NOMO-1 treated with dmso at 0.1 percent for 144 hours (cell line): ENCODE measurements at regions not wholly inside any gene's neighbourhood (a gene's known extent, or its start where the extent isn't known, plus 50 kb on each side); places are given as distances from the start of the nearest gene placed in this dataset.
"Not testable (repeated sequence)": the region's sequence is repeated elsewhere in the genome, so short reads cannot be mapped to it uniquely, and the experiment has no call there.

Experiments
- DNase-seq: peaks from one replicate; lab custom pipeline; 2025; ENCODE audit not compliant: unreplicated experiment; lab: John Stamatoyannopoulos, UW

DNA sequence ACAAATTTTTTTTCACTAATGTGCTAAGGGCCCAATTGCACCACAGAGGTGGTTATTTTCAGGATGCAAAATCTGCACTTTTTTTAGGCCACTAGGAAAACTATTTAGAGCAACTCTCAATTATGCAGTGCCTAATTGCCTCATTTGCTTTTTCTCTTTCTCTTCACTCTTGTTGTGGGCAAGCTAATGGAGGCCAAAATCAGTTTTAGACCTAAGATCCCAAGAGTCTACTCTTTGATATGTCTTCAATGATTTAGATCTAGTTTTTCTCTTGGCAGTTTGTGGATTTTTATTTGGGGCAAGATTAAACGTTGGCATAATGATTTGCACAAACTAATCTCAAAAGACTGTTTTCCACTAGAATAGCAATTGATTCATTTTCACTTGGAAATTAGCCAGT lies 1996.9 kb downstream of the LRRC4C start:
- DNase-seq, result no peak

DNA sequence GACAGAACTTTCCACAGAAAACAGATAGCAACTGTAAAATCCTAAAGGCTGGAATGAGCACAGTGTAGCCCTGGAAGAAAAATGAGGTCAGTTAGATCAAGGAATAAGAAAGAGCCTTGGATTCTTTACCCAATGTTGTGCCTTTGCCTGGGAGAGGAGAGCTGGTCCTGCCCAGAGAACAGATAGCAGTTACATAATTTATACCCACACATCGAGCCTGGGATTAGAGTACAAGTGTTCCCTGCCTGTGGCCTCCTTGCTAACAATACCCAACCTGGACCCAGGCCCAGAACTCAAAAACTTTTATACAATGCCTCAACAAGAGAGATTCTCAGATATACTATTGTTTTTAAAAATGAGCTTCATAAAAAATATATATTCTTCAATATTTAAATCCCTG lies 1998.4 kb downstream of the LRRC4C start:
- DNase-seq, result no peak

DNA sequence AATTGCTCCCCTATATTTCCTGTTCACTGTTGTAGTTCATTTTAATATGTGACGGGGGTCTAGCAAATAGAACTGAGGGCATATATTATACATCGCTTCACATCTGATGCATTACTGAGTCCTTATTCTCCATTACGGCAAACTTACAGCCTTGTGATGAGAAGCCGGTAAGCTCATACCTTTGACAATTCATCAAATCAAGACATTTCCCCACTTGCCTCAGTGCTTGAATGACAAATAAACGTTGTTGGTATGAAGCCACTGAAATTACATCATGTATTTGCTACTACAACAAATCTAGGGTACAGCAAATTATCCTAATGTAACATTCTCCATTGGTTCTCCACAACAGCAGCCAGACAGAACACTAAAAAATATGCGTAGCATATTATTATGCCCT lies 1999.8 kb downstream of the LRRC4C start:
- DNase-seq, result no peak

DNA sequence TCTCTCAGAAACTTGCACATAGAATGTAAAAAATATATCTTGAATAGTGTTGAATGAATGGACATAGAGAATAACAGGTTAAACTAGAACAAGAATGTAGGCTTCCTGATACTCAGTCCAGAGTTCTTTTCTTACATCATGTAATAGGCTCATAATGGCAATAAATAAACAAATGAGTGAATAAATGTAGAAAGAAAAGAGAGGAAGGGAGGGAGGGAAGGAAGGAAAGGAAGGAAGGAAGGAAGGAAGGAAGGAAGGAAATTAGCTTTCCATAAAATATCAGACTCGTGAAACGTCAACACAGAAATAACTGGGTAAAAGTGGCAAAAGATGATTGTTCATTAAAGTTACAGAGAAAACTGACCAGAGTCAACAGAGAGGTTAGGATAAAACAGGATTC lies 2001.0 kb downstream of the LRRC4C start:
- DNase-seq, result no peak

DNA sequence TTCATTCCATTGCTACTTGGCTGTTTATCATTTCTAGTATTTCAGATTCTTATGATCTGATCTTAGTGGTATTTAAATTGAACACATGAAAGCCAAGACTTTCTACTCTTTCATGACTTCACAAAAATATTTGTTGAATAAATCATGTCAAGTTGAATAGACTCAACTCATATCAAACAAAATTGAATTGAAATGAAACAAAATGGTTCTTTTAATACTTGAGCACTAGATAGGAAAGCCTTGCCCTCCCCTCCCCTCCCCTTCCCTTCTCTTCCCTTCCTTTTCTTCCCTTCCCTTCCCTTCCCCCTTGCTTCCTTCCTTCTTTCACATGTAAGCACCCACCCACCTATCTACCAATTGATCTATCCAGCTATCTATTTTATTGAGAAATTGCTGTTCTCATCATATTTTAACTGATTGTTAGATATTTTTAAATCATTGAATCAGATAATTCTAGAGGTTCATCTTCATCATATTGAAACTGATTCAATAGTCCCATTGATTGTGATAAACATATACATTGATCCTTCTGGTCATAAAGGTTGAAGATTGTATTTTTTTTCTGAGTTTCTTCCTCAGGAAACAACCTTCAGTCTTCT lies 2015.9 kb downstream of the LRRC4C start:
- DNase-seq, result no peak

DNA sequence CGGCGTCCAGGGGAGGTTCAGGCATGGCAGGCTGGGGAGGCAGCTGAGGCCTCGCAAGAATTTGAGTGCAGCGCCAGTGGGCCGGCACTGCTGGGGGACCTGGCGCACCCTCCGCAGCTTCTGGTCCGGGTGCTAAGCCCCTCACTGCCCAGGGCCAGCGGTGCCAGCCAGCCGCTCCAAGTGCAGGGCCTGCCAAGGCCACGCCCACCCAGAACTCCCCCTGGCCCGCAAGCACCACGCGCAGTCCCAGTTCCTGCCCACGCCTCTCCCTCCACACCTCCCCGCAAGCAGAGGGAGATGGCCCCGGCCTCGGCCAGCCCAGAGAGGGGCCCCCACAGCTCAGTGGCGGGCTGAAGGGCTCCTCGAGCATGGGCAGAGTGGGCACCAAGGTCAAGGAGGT lies 2017.3 kb downstream of the LRRC4C start:
- no peak for DNase-seq

DNA sequence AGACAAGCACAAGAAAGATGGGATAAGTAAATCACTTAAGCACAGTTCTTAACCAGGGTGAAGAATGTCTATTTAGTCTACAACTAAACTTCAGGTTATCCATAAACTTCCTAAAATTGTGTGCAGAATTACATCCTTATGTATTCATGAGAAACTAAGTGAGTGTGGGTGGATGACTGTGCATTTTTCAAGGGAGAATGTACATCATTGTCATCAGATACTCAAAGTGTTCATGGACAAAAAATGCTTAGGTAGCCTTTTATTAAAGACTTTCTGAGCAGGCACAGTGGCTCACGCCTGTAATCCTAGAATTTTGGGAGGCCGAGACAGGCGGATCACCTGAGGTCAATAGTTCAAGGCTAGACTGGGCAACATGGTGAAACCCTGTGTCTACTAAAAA lies 2023.8 kb downstream of the LRRC4C start:
- DNase-seq, result no peak

DNA sequence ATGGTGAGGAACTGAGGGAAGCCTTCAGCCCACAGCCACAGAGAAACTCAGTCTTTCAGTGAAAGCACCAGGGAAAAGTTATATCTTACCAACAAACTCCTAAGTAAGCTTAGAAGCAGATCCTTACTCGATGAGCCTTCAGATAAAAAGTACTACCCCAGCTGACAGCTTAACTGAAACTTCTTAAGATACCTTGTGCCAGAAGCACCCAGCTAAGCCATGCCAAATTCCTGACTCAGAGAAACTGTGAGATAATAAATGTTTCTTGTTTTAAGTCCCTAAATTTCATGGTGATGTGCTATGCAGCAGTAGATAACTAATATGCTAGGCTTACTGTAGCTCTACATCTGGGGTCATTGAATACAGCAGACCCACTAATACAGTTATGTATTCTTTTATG lies 2025.0 kb downstream of the LRRC4C start:
- DNase-seq, result no peak

DNA sequence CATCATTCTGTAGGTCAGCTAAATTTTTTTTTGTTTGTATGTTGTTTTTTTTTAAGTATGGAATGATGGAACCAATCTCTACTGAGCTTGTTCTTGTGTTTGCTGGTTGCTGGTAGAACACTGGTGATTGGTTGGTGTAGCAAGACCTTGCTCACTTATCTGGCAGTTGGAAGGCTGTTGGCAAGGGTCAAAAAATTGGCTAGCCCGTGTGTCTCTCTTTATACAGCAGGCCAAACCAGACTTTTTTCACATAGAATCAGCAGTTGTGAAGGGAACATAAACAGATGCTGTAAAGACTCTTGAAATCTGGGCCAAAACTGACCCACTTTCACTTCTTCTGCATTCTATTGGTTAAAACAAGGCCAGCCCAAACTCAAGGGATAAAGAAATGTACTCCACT lies 2026.5 kb downstream of the LRRC4C start:
- no peak for DNase-seq

DNA sequence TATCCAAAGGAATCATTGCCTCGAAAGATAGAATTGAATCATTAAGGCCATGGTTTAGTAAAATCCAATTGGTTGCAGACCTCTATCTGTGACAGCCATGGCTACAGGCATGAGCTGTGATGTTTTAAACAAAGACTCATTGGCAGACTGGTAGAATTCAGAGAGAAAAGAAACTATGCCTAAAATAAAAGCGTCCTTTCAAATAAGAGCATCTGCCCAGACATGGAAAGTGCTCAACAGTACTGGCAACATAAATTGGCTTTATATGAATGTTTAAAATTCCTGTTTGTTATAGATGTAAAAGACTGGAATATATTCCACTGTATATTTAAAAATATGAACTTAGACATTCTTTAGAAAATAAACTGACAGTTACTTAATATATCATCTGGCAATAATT lies 2034.2 kb downstream of the LRRC4C start:
- DNase-seq, result no peak

DNA sequence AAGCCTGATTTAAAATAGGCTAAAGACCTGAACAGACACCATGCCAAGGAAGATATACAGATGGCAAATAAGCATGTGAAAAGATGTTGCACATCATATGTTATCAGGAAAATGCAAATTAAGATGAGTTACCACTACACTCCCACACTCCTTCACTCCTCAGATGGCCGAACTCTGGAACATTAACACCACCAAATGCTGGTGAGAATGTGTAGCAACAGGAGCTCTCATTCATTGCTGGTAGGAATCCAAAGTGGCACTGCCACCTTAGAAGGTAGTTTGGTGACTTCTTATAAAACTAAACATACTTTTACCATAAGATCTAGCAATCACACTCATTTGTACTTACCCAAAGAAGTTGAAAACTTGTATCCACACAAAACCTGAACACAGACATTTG lies 2047.3 kb downstream of the LRRC4C start:
- DNase-seq, result no peak

DNA sequence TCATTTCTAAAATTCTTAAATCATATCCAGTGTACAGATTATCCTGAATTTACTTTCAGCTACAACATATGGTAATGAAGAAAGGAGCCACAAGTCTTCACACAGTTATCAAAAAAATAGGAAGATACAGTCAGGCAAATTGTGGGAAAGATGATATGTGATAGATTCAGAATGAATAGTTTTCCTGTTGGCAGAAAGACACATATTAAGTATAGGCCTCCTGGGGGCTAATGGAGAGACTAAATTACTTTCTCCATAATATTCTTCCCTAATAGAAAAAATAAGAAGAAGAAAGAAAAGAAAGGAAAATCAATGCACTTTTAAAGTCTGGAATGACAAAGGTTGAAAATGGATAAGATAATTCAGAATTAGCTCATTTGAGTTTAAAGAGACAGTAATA lies 2073.5 kb downstream of the LRRC4C start:
- DNase-seq, result no peak

DNA sequence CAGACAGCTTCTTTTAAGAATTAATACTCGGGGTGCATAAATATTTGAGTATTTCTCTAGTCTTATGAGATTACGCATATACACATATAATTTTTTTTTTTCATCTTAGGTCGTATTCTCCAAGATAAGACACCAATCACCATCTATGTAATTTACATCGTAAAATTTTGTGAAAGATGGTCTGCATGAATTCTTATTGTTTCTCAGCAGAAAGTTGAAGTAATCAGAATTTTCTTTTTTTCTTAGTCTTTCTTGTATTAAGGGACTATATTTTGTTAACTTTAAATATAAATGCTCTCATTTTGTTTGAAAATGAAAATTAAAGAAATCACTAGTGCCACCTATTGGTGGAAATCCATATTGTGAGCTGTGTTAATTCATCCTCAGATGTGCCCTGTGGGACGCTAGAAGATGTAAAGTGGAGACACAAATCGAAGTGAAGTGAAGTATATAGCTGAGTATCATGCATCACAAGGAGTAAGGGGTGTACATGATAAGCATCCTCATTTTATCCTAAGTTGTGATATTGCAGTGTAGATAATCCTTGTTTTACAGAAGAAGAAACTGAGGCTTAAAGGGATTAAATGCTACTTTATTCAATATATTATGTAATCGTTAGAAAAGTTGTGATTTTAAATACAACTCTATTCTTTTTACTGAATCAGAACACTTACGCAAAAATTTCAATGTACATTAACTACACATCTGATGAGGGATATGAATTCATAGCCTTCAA lies 2084.3 kb downstream of the LRRC4C start:
- no peak for DNase-seq

DNA sequence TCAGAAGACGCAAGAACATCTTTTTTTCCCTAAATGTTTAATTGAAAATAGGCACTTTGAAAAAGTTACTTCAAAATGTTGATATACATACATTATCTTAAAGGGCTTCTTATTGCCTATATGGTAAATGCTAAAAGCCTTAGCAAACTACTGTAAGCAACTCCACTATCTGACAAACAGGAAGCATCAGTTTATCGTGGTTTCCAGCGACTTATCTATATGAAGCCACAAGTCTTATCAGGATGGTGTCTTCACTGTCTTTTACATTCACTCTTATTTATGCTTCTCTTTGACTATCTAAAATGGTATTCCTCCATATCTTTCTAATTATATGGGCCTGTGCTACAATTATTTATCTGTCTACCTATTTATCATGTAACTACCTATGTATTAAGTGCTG lies 2091.9 kb downstream of the LRRC4C start:
- no peak for DNase-seq

DNA sequence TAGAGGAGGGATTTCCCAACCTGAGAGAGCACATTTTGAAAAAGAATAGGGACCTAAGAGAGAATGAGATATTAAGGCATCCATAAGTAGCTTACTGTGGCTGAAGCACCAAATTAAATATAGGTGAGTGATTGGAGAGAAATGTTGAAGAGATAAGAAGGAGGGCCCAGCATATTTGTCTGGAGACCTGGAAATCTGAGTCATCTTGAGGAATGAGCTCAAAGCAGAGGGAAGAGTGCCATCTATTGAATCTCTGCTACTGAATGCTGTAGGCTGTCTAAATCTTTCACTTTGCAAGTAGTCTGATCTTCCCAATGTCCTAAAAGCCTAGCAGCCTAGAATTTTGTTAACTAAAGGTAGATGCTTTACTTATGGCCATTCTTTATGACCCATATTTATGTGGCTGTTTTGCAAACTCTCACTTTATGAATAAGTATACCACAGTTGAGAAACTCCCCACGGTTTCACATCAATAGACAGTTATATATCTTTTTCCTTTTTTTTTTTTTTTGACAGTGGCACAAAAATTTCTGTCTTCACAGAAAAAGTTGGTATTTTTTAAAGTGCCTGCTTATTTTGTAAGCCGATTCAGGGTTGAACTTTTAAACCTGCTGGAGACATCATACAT lies 2093.5 kb downstream of the LRRC4C start:
- DNase-seq, result no peak

DNA sequence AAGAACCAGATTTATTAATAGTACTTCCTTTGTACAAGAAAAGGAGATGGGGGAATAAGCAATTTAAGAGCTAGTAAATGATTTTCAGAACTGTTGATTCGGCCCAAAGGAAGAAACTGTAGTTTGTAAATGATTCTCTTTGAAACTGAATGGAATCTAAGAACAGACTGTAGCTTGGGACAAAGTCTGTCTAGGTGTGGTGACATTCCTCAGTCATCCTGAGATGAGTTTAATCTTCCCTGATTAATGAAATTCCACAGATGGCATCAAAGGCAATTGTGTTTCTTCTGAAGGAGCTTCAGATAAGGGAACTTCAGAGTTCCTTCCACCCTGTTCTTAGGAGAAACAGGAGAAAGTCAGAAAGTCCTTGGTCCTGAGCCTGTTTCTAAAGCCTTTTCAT lies 2095.9 kb downstream of the LRRC4C start:
- no peak for DNase-seq

DNA sequence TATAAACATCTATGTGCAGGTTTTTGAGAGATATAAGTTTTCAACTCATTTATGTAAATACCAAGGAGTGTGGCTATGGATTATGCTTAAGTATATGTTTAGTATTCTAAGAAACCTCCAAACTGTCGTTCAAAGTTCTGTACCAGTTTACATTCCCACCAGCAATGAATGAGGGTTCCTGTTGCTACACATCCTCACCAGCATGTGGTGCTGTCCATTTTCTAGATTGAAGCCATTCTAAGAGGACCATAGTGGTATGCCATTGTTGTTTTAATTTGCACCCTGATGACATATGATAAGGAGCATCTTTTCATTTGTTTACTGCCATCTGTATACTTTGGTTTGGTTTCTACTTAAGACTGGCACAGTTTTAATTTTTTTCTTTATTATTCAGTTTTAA lies 2097.9 kb downstream of the LRRC4C start:
- no peak for DNase-seq

DNA sequence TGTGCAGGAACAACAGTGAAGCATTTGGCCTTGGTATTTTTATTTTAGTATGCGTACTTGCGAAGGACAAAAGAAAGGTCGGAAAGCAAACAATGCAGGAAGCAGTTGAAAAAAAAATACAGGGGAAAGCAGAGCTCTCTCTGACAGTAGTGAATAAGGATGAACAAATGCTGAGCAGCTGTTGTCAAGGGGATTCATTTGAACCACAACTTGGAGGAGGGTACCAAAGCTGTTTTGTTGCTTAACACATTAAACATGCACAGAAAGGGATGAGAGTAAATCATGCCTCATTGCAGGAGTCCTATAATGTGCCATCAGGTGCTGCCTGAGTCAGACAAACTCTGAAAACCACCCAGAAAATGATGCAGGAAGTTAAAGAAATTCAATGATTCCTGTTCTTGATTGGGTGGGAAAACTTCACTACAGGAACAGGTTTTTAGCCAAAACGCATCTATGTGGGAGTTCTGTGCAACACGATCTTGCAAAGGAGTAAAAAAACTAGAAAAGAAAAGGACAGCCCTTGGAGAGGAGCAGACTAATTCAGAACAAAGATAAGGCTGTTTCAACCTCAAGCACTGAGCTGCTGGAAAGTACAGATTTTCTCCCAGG lies 2113.5 kb downstream of the LRRC4C start:
- DNase-seq, result no peak

DNA sequence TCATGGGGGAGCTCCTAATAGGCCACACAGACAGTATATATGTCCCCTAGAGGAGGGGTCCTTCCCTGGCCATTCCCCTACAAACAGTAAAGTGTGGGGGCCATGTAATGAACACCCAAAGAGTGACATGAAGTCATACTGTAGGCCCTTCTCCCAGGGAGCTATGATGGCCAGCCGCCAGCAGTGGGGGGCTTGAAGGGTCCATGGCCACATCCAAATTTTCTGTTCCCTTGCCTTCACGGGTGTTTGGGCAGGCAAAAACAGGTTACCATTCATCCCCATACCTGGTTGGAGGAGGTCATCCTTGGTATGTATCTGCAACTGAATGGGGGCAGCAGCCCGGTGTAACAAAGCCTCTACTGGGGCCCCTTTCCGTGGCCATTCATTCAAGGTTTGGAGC lies 2118.0 kb downstream of the LRRC4C start:
- DNase-seq, result no peak

DNA sequence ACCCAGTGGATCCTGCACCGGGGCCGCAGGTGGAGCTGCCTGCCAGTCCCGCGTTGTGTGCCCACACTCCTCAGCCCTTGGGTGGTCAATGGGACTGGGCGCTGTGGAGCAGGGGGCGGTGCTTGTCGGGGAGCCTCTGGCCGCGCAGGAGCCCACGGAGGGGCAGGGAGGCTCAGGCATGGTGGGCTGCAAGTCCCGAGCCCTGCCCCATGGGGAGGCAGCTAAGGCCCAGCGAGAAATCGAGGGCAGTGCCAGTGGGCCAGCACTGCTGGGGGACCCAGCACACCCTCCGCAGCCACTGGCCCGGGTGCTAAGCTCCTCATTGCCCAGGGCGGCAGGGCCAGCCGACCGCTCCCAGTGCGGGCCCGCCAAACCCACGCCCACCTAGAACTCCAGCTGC lies 2126.4 kb downstream of the LRRC4C start:
- not testable (repeated sequence) for DNase-seq

DNA sequence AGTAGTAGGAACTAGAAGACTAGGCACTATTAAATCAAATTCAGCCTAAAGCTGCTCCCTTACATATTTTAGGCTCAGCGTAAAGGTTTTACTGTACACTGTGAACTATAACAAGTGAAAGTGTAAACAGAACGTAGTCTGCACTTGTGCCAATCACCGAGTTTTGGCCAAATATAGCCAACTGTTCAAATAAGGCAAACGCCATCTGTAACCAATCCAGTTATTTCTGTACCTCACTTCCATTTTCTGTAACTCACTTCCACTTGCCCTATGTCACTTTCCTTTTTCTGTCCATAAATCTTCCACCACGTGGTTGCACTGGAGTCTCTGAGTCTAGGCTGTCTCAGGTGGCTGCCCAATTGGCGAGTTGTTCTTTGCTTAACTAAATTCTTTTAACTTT lies 2132.2 kb downstream of the LRRC4C start:
- DNase-seq, result no peak

DNA sequence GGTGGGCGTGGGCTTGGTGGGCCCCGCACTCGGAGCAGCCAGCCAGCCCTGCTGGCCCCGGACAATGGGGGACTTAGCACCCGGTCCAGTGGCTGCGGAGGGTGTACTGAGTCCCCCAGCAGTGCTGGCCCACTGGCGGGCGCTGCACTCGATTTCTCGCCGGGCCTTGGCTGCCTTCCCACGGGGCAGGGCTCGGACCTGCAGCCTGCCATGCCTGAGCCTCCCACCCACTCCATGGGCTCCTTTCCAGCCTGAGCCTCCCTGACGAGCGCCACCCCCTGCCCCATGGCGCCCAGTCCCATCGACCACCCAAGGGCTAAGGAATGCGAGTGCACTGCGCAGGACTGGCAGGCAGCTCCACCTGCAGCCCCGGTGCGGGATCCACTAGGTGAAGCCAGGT lies 2147.6 kb downstream of the LRRC4C start:
- not testable (repeated sequence) for DNase-seq
